Lower leg skin (tissue), 4 donors: ENCODE measurements at regions not wholly inside any gene's neighbourhood (a gene's known extent, or its start where the extent isn't known, plus 50 kb on each side); places are given as distances from the start of the nearest gene placed in this dataset.

Source experiments
- DNase-seq, 2 donors: peaks; one replicate each; pipeline ENCODE4 v3.0.0-alpha.2; 2019; ENCODE audit warnings: low spot score in 2 of 2
- H3K4me3 ChIP-seq: fragments of 200-600 bp; sonication (generic); 2 replicates; pipeline ENCODE4 v1.5.1; 2017; ENCODE audit warnings: mild to moderate bottlenecking, low read depth; ENCODE audit not compliant: poor library complexity, severe bottlenecking
- CTCF ChIP-seq, 3 donors: fragments of 450-650 bp; IDR thresholded peaks; one replicate each; pipeline ENCODE4 v1.5.1; 2016; ENCODE audit warnings: antibody characterized with exemption in 3 of 3, mild to moderate bottlenecking in 3 of 3, moderate library complexity in 2 of 3
- POLR2A ChIP-seq, 2 donors: fragments of 450-650 bp; IDR thresholded peaks; one replicate each; pipeline ENCODE4 v1.6.1; 2016 to 2017; ENCODE audit warnings: antibody characterized with exemption in 2 of 2, mild to moderate bottlenecking in 1 of 2, moderate library complexity in 1 of 2
- WGBS, 2 donors: methylation state at CpG; one replicate each; pipeline ENCODE4 v1.1.5; 2018; 5-methylcytosine and 5-hydroxymethylcytosine counted together
- intact Hi-C: fragments of 100-400 bp; cut with DNase I; formaldehyde crosslinking; loops from one replicate; pipeline ENCODE4 v1.15.0; 2023; ENCODE audit warnings: low total_unique reads

- 54 to 78% methylated on average over 2 of the region's 2 CpGs for WGBS, 2 donors
- no peak for TF ChIP-seq POLR2A (IDR thresholded peaks at IDR 0.05)
- no peak for TF ChIP-seq CTCF (IDR thresholded peaks at IDR 0.05)
- H3K4me3 ChIP-seq = no peak overlapping the region
- no peak for DNase-seq
- intact Hi-C loops = no loop called here
Measured at GRCh38 chr3:178465260-178466180, 70.7 kb upstream of the KCNMB2 start.

GRCh38 chr3:178472941-178473340, 63.3 kb upstream of the KCNMB2 start:
- intact Hi-C loops = no loop called here
- no peak overlapping the region for H3K4me3 ChIP-seq
- TF ChIP-seq CTCF (IDR thresholded peaks at IDR 0.05) (no peak), POLR2A (IDR thresholded peaks at IDR 0.05) (no peak)
- DNase-seq = no peak

- intact Hi-C loops = no loop called here
- TF ChIP-seq POLR2A (IDR thresholded peaks at IDR 0.05) = no peak
- TF ChIP-seq CTCF (IDR thresholded peaks at IDR 0.05) = no peak
Measured at GRCh38 chr3:178474526-178474925, 61.7 kb upstream of the KCNMB2 start.

GRCh38 chr3:178475062-178475461, 61.2 kb upstream of the KCNMB2 start:
- TF ChIP-seq CTCF (IDR thresholded peaks at IDR 0.05) (no peak), POLR2A (IDR thresholded peaks at IDR 0.05) (no peak)
- no peak overlapping the region for H3K4me3 ChIP-seq
- intact Hi-C loops = no loop called here
- no peak for DNase-seq
- 78 to 81% methylated on average over 3 of the region's 3 CpGs for WGBS, 2 donors

More at GRCh38 chr3:178474526-178474925, 61.7 kb upstream of the KCNMB2 start:
- DNase-seq = no peak
- no peak overlapping the region for H3K4me3 ChIP-seq
- 30 to 33% methylated on average over 4 of the region's 4 CpGs for WGBS, 2 donors

- intact Hi-C loops = no loop called here
- TF ChIP-seq POLR2A (IDR thresholded peaks at IDR 0.05) = no peak
- TF ChIP-seq CTCF (IDR thresholded peaks at IDR 0.05) = no peak
- no peak overlapping the region for H3K4me3 ChIP-seq
- 53 to 75% methylated on average over 2 of the region's 2 CpGs for WGBS, 2 donors
- DNase-seq = no peak
Measured at GRCh38 chr3:178476886-178477285, 59.4 kb upstream of the KCNMB2 start.
